HEK293T (cell line): ENCODE measurements at regions not wholly inside any gene's neighbourhood (a gene's known extent, or its start where the extent isn't known, plus 50 kb on each side); places are given as distances from the start of the nearest gene placed in this dataset.
"Not testable (repeated sequence)": the region's sequence is repeated elsewhere in the genome, so short reads cannot be mapped to it uniquely, and the experiment has no call there.

ENCODE experiments used
- CTCF ChIA-PET: fragments of 350-600 bp; formaldehyde crosslinking; extraction: SDS; loops from one replicate; lab custom pipeline; 2021; ENCODE audit warnings: antibody characterized with exemption, inconsistent platforms; lab: Yijun Ruan, JAX
- POLR2A ChIA-PET: fragments of 350-600 bp; formaldehyde crosslinking; extraction: SDS; loops from one replicate; lab custom pipeline; 2020; ENCODE audit warnings: antibody characterized with exemption, inconsistent platforms; lab: Yijun Ruan, JAX
- DNase-seq: peaks from one replicate; pipeline ENCODE4 v3.0.0; 2012; ENCODE audit warnings: mixed read lengths; ENCODE audit errors: extremely low spot score
- ARNT ChIP-seq: fragments of 450-650 bp; IDR thresholded peaks from 2 replicates; pipeline ENCODE4 v1.6.1; 2017; ENCODE audit warnings: mild to moderate bottlenecking
- BHLHE40 ChIP-seq: fragments of 450-650 bp; IDR thresholded peaks from 2 replicates; pipeline ENCODE4 v1.6.1; 2016; ENCODE audit warnings: mild to moderate bottlenecking, moderate library complexity, borderline replicate concordance
- CTBP1 ChIP-seq: fragments of 450-650 bp; IDR thresholded peaks from 2 replicates; pipeline ENCODE4 v1.6.1; 2016; ENCODE audit warnings: borderline replicate concordance
- ELF4 ChIP-seq: fragments of 450-650 bp; IDR thresholded peaks from 2 replicates; pipeline ENCODE4 v1.6.1; 2017; ENCODE audit warnings: antibody characterized with exemption
- FOXA1 ChIP-seq: fragments of 450-650 bp; IDR thresholded peaks from 2 replicates; pipeline ENCODE4 v1.6.1; 2016; ENCODE audit warnings: mild to moderate bottlenecking
- FOXK2 ChIP-seq: fragments of 450-650 bp; IDR thresholded peaks from 2 replicates; pipeline ENCODE4 v1.6.1; 2016; ENCODE audit warnings: mild to moderate bottlenecking
- FOXM1 ChIP-seq: fragments of 450-650 bp; IDR thresholded peaks from 2 replicates; pipeline ENCODE4 v1.6.1; 2017; ENCODE audit warnings: mild to moderate bottlenecking, borderline replicate concordance
- HDGF ChIP-seq: fragments of 450-650 bp; IDR thresholded peaks from 2 replicates; pipeline ENCODE4 v1.6.1; 2017; ENCODE audit warnings: antibody characterized with exemption, borderline replicate concordance
- L3MBTL2 ChIP-seq: fragments of 450-650 bp; conservative IDR thresholded peaks from 2 replicates; pipeline ENCODE4 v1.6.1; 2016; ENCODE audit warnings: mild to moderate bottlenecking
- LEF1 ChIP-seq: fragments of 450-650 bp; IDR thresholded peaks from 2 replicates; pipeline ENCODE4 v1.6.1; 2017; ENCODE audit warnings: mild to moderate bottlenecking, borderline replicate concordance
- NFRKB ChIP-seq: fragments of 450-650 bp; IDR thresholded peaks from 2 replicates; pipeline ENCODE4 v1.6.1; 2016; ENCODE audit warnings: mild to moderate bottlenecking, moderate library complexity
- PKNOX1 ChIP-seq: fragments of 450-650 bp; IDR thresholded peaks from 2 replicates; pipeline ENCODE4 v1.6.1; 2016
- SP1 ChIP-seq: fragments of 450-650 bp; IDR thresholded peaks from 2 replicates; pipeline ENCODE4 v1.6.1; 2017
- SUZ12 ChIP-seq: fragments of 450-650 bp; IDR thresholded peaks from 2 replicates; pipeline ENCODE4 v1.6.1; 2016; ENCODE audit warnings: mild to moderate bottlenecking
- TARDBP ChIP-seq: fragments of 450-650 bp; IDR thresholded peaks from 2 replicates; pipeline ENCODE4 v1.6.1; 2016
- ZNF384 ChIP-seq: fragments of 450-650 bp; IDR thresholded peaks from 2 replicates; pipeline ENCODE4 v1.6.1; 2016

DNA sequence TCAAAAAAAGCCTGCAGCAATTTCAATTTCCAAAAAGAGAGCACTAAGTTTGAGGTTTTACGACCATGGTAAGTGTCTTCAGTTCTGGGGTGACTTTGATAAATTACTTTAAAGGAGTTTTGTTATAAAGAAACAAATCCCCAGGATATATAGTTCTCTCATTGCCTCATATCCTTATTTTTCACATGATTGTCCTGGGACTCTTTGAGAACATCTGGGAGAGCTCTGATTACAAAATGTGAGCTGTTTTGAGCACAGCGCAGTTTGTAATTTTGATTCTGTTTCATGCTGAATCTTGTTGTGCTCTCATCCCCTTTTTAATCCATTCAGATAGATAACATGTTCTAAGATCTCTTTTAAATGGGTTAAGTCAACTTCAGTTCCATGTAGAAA is 67.7 kb upstream of the DCN start:
- POLR2A ChIA-PET, result no interaction called here
- TF ChIP-seq CTBP1 (no peak), ARNT (no peak), HDGF (no peak), SP1 (no peak), LEF1 (no peak), TARDBP (no peak), NFRKB (no peak), SUZ12 (no peak), FOXA1 (no peak), FOXK2 (no peak), BHLHE40 (no peak), L3MBTL2 (no peak), FOXM1 (no peak), ELF4 (no peak), PKNOX1 (no peak), ZNF384 (no peak)

DNA sequence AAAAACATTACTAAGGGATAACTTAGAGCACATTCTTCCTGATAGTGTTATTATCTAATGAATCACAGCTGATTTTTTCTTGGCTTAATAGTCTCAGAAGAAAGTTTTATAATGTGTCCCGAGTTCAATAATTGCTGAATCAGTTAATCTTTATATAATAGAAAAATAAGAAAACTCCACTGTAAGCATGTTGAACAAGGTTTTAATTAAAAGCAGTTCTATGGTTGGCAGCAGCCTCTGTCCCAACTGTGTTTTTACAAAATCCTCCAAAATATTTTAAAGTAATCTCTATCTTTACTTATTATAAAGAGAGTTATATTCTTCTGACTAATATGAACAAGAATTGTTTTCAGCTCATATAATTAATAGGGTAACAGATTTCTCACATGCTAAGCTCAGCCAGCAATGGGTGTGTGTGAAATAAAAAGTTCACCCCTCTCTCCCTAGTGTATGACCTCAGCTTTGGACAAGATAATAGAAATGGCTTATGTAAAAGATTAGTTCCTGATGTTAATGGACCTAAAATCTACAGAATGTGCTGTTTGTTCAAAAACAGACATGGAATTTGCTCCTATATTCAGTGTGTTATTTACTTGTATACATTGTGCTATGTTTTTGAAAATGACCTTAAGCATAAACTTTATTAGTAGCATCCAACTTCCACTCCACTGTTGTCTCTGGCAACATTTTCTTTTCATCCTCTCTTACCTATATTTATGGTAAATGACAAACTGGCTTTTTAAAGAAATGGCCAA is 67.1 kb upstream of the DCN start:
- POLR2A ChIA-PET, result no interaction called here
- TF ChIP-seq SP1, result no peak
- DNase-seq, result no peak
- CTCF ChIA-PET, result no interaction called here

More for the DNA sequence above, 67.7 kb upstream of the DCN start:
- CTCF ChIA-PET, result no interaction called here
- no peak for DNase-seq

DNA sequence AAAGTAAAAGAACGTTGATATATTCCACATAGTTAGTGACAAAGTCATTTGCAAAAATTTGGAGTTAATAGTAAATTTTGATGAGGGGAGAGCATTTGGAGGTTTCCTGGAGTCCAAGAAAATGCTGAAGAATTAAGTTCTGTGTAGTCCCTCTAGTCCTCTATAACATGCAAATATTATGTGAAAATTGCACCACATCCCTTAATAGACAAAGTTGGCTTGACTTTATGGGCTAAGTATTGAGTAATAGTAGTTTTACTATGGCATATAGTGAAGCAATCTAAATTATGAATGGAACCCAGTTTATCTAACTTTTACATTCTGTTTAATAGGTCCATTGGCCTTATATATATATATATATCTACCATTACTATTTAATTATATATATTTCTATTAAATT is 66.4 kb upstream of the DCN start:
- POLR2A ChIA-PET, result no interaction called here
- TF ChIP-seq ZNF384 (no peak), SUZ12 (no peak), FOXA1 (no peak), ELF4 (no peak), LEF1 (no peak), PKNOX1 (no peak), FOXM1 (no peak)
- CTCF ChIA-PET, result no interaction called here
- DNase-seq, result no peak

- POLR2A ChIA-PET, CTCF ChIA-PET, DNase-seq: not testable (repeated sequence)
These were observed 60.6 kb upstream of the DCN start for GRCh38 chr12:91243177-91243576.

GRCh38 chr12:91241756-91242155 is 59.1 kb upstream of the DCN start:
- DNase-seq, result no peak
- ChIA-PET CTCF (no interaction called here), POLR2A (no interaction called here)

GRCh38 chr12:91240386-91241095 is 57.9 kb upstream of the DCN start:
- no peak for DNase-seq
- CTCF ChIA-PET, result no interaction called here
- TF ChIP-seq SUZ12 (no peak), FOXM1 (no peak), ELF4 (no peak), FOXA1 (no peak), L3MBTL2 (no peak), FOXK2 (no peak), NFRKB (no peak), LEF1 (no peak), ZNF384 (no peak), SP1 (no peak), TARDBP (no peak), HDGF (no peak), CTBP1 (no peak), ARNT (no peak), BHLHE40 (no peak), PKNOX1 (no peak)
- POLR2A ChIA-PET, result no interaction called here

More at GRCh38 chr12:91241756-91242155, 59.1 kb upstream of the DCN start:
- TF ChIP-seq FOXA1 (no peak), HDGF (no peak), FOXM1 (no peak), BHLHE40 (no peak), L3MBTL2 (no peak), ELF4 (no peak), NFRKB (no peak)

DNA sequence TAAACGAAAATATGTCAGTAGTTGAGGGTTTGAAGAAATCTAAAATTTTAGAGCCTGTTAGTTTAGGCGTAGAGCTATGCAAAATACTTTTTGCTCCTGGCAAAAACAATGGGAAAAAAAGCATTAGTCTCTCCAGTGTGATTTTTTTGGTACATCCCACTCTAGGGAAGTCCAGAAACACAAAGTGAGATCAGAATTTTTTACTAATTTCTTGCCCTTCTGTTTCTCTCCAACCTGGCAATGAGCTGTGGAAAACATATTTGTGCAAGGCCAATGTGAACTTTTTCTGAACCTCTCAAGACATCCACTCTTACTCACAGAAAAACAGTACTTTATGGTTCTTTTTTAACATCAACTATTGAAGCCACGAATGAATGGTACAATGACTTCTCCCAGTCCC is 56.9 kb upstream of the DCN start:
- CTCF ChIA-PET, result no interaction called here
- no peak for TF ChIP-seq FOXM1
- no peak for TF ChIP-seq FOXK2
- TF ChIP-seq TARDBP, result no peak
- no peak for TF ChIP-seq LEF1
- no peak for TF ChIP-seq BHLHE40
- DNase-seq, result no peak
- POLR2A ChIA-PET, result no interaction called here
